ENCODE measurements at regions not wholly inside any gene's neighbourhood (a gene's known extent, or its start where the extent isn't known, plus 50 kb on each side); places are given as distances from the start of the nearest gene placed in this dataset.

DNA sequence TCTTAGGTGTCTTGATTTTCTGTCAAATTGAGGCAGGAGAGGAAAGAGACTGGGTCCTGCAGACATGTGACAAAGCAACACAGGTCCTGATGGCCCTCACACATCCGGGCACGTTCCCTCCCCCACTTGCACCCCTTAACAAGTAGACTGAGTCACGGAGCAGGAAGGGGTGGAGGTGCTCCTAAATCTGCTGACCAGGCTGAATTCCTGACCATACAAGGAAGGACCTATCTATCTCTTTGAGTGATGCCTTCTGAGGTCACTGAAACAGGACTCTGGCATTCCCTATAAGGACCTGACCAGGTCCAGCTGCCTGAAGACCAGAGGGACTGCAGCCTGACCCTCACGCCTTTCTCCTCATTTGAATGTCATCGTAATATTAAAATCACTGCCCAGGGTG lies 250.3 kb downstream of the COL4A1 start:
- Mint-ChIP-seq H3K27me3 (ENCODE audit: low read depth) (peaks cover 3% of the 10 kb centered on the region), H3K4me1 (ENCODE audit: low read depth) (peaks cover 4% of the 10 kb centered on the region), H3K27ac (ENCODE audit: unreplicated experiment) (no peak overlapping the region), H3K4me3 (ENCODE audit: unreplicated experiment) (no peak overlapping the region), H3K9me3 (ENCODE audit: low read depth) (no peaks in the 10 kb centered on the region), H3K36me3 (ENCODE audit: low read depth) (no peaks in the 10 kb centered on the region)
- TF ChIP-seq, protein P1, sequence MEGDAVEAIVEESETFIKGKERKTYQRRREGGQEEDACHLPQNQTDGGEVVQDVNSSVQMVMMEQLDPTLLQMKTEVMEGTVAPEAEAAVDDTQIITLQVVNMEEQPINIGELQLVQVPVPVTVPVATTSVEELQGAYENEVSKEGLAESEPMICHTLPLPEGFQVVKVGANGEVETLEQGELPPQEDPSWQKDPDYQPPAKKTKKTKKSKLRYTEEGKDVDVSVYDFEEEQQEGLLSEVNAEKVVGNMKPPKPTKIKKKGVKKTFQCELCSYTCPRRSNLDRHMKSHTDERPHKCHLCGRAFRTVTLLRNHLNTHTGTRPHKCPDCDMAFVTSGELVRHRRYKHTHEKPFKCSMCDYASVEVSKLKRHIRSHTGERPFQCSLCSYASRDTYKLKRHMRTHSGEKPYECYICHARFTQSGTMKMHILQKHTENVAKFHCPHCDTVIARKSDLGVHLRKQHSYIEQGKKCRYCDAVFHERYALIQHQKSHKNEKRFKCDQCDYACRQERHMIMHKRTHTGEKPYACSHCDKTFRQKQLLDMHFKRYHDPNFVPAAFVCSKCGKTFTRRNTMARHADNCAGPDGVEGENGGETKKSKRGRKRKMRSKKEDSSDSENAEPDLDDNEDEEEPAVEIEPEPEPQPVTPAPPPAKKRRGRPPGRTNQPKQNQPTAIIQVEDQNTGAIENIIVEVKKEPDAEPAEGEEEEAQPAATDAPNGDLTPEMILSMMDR (IDR thresholded peaks at IDR 0.05): no peak
- no peak for DNase-seq (ENCODE audit: low spot score)

DNA sequence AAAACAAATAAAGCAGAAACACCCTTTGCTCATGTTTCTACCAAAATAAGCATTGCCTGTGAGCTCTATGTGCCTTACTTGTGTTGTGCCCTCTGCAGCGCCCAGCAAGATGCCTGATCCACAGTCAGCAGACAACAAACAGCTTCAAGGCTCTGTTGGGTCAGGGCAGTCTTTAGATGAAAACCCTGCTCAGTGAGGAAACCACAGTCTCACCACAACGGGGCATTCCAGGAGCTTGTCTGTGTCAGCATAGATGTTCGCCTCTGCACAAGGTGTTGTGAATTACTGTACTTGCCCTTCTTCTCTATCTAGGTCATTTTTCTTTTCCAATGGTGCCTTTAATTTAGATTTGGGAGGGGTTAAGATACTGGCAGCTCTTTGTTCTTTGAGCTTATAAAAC lies 251.9 kb downstream of the COL4A1 start:
- TF ChIP-seq, protein P1 (IDR thresholded peaks at IDR 0.05): no peak
- no peak for DNase-seq (ENCODE audit: low spot score)
- Mint-ChIP-seq H3K27ac (ENCODE audit: unreplicated experiment) (no peak overlapping the region), H3K9me3 (ENCODE audit: low read depth) (no peaks in the 10 kb centered on the region), H3K4me3 (ENCODE audit: unreplicated experiment) (no peak overlapping the region), H3K27me3 (ENCODE audit: low read depth) (peaks cover 3% of the 10 kb centered on the region), H3K36me3 (ENCODE audit: low read depth) (no peaks in the 10 kb centered on the region), H3K4me1 (ENCODE audit: low read depth) (peaks cover 4% of the 10 kb centered on the region)

DNA sequence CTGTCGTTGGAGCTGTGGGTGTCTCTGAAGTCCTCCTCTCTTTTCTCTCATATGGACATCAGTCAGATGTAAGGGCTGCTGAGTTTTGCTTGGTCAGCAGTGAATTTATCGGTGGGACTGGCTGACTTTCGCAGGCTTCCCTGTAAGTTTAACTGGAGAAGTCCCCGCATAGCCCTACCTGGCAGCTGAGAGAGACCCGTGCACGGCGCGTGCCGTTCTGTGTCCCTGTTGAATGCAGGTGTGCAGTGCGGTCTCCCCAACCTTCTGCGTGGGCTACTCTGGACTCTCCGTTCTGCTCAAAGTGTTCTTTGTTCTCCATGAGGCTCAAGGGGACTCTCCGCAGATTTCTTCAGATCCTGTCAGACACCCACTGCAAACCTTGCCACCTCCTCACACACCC lies 252.9 kb downstream of the COL4A1 start:
- Mint-ChIP-seq H3K27me3 (ENCODE audit: low read depth) (peaks cover 3% of the 10 kb centered on the region), H3K4me3 (ENCODE audit: unreplicated experiment) (no peak overlapping the region), H3K9me3 (ENCODE audit: low read depth) (no peaks in the 10 kb centered on the region), H3K36me3 (ENCODE audit: low read depth) (no peaks in the 10 kb centered on the region), H3K4me1 (ENCODE audit: low read depth) (peaks cover 4% of the 10 kb centered on the region), H3K27ac (ENCODE audit: unreplicated experiment) (no peak overlapping the region)
- TF ChIP-seq, protein P1 (IDR thresholded peaks at IDR 0.05): no peak
- DNase-seq (ENCODE audit: low spot score): no peak

DNA sequence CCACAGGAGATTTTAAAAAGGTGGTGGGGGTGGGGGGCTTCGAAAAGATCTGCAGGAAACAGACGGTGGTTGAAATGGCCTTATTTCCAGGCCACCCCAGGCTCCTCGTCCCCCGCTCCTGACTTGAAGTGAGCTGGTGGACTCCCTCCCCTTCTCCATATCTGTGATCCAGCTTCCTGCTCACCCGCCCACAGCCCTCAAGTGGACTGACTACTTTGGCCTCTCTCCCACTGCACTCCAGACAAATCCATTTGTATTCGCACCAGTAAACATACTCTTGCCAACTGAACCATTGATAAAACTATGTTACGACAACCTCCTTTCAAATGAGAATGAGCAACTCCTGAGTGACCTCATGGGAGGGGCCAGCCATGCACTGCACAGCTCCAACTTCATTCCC lies 259.5 kb downstream of the COL4A1 start:
- Mint-ChIP-seq H3K4me1 (ENCODE audit: low read depth) (peaks cover 9% of the 10 kb centered on the region), H3K4me3 (ENCODE audit: unreplicated experiment) (no peak overlapping the region), H3K27ac (ENCODE audit: unreplicated experiment) (no peak overlapping the region), H3K27me3 (ENCODE audit: low read depth) (no peaks in the 10 kb centered on the region), H3K36me3 (ENCODE audit: low read depth) (no peaks in the 10 kb centered on the region), H3K9me3 (ENCODE audit: low read depth) (no peaks in the 10 kb centered on the region)
- TF ChIP-seq, protein P1 (IDR thresholded peaks at IDR 0.05): no peak
- no peak for DNase-seq (ENCODE audit: low spot score)

DNA sequence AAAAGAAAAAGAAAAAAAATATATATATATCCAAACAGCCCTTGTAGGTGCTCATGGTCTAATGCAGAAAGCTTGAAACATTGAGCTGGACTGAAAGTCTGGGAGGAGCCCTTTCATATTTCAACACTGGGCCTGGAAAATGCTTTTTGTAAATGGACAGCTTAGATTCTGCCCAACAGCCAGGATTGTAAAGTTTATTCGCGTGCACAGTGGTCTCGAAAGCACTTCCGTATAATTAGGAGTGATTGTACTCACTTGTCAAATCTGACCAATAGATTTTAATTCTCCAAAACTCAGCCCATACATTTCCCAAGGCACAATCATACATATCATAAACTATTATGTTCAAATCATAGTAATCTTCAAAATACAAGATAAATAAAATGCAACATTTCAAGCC lies 260.1 kb downstream of the COL4A1 start:
- Mint-ChIP-seq H3K4me1 (ENCODE audit: low read depth) (peaks cover 13% of the 10 kb centered on the region), H3K27ac (ENCODE audit: unreplicated experiment) (no peak overlapping the region), H3K36me3 (ENCODE audit: low read depth) (no peaks in the 10 kb centered on the region), H3K9me3 (ENCODE audit: low read depth) (no peaks in the 10 kb centered on the region), H3K27me3 (ENCODE audit: low read depth) (no peaks in the 10 kb centered on the region), H3K4me3 (ENCODE audit: unreplicated experiment) (no peak overlapping the region)
- DNase-seq (ENCODE audit: low spot score): no peak
- TF ChIP-seq, protein P1 (IDR thresholded peaks at IDR 0.05): no peak

Measured in chondrocyte (in vitro differentiated cells).